Superior temporal gyrus (tissue), 1 donor: ENCODE measurements at regions not wholly inside any gene's neighbourhood (a gene's known extent, or its start where the extent isn't known, plus 50 kb on each side); places are given as distances from the start of the nearest gene placed in this dataset.

Experiments used
- DNase-seq: peaks from one replicate; pipeline ENCODE4 v3.0.0-alpha.2; 2016; ENCODE audit errors: extremely low spot score

- DNase-seq, result no peak
Measured at GRCh38 chr13:107477772-107478379, 737.5 kb downstream of the LIG4 start.

- no peak for DNase-seq
Measured at GRCh38 chr13:107475753-107476453, 739.4 kb downstream of the LIG4 start.

- no peak for DNase-seq
Measured at GRCh38 chr13:107473253-107473652, 742.1 kb downstream of the LIG4 start.

- DNase-seq, result no peak
Measured at GRCh38 chr13:107466326-107467099, 748.8 kb downstream of the LIG4 start.

GRCh38 chr13:107462501-107462900 lies 752.8 kb downstream of the LIG4 start:
- no peak for DNase-seq

GRCh38 chr13:107461751-107462150 lies 753.6 kb downstream of the LIG4 start:
- peak; percentile 34 for DNase-seq

- DNase-seq, result no peak
Measured at GRCh38 chr13:107459430-107459829, 755.9 kb downstream of the LIG4 start.

- no peak for DNase-seq
Measured at GRCh38 chr13:107458269-107458668, 757.1 kb downstream of the LIG4 start.

- no peak for DNase-seq
Measured at GRCh38 chr13:107457686-107458085, 757.6 kb downstream of the LIG4 start.

- DNase-seq, result no peak
Measured at GRCh38 chr13:107456431-107456830, 758.9 kb downstream of the LIG4 start.

GRCh38 chr13:107452833-107453232 lies 762.5 kb downstream of the LIG4 start:
- DNase-seq, result no peak

- DNase-seq, result peak; percentile 40
Measured at GRCh38 chr13:107450931-107451330, 764.4 kb downstream of the LIG4 start.

- no peak for DNase-seq
Measured at GRCh38 chr13:107450431-107450830, 764.9 kb downstream of the LIG4 start.

- no peak for DNase-seq
Measured at GRCh38 chr13:107447591-107447990, 767.7 kb downstream of the LIG4 start.

GRCh38 chr13:107441279-107441678 lies 774.1 kb downstream of the LIG4 start:
- peak; percentile 46 for DNase-seq

- DNase-seq, result no peak
Measured at GRCh38 chr13:107438251-107438650, 777.1 kb downstream of the LIG4 start.

GRCh38 chr13:107434347-107434746 lies 781.0 kb downstream of the LIG4 start:
- no peak for DNase-seq

- no peak for DNase-seq
Measured at GRCh38 chr13:107427536-107427935, 787.8 kb downstream of the LIG4 start.

GRCh38 chr13:107422421-107422820 lies 792.9 kb downstream of the LIG4 start:
- no peak for DNase-seq

GRCh38 chr13:107421951-107422350 lies 793.4 kb downstream of the LIG4 start:
- no peak for DNase-seq

GRCh38 chr13:107421028-107421427 lies 794.3 kb downstream of the LIG4 start:
- no peak for DNase-seq

- no peak for DNase-seq
Measured at GRCh38 chr13:107413005-107413404, 802.3 kb downstream of the LIG4 start.

GRCh38 chr13:107407074-107407473 lies 808.3 kb downstream of the LIG4 start:
- DNase-seq, result no peak
